A673 (cell line): ENCODE measurements at regions not wholly inside any gene's neighbourhood (a gene's known extent, or its start where the extent isn't known, plus 50 kb on each side); places are given as distances from the start of the nearest gene placed in this dataset.

Experiments used
- BruUV-seq: library from RNA; stranded (reverse); fragments of 400-500 nt; replicated peaks from 2 replicates; lab custom pipeline; 2021; lab: Mats Ljungman, UMichigan
- CTCF ChIA-PET: fragments of 300-600 bp; sonication (Branson Sonifier 250); formaldehyde crosslinking; loops from one replicate; lab custom pipeline; 2022; ENCODE audit warnings: antibody characterized with exemption; lab: Charles Lee
- POLR2A ChIA-PET: fragments of 300-600 bp; sonication (Branson Sonifier 250); formaldehyde crosslinking; loops from one replicate; lab custom pipeline; 2022; ENCODE audit warnings: antibody characterized with exemption; ENCODE audit not compliant: low non-redundant PET; lab: Charles Lee
- DNase-seq: peaks from one replicate; pipeline ENCODE4 v3.0.0-alpha.2; 2015; ENCODE audit warnings: low spot score
- H3K27ac ChIP-seq: fragments of 200-600 bp; sonication (generic); 2 replicates; pipeline ENCODE4 v1.5.1; 2016; ENCODE audit warnings: mixed run types, low read depth, mild to moderate bottlenecking, mixed read lengths, antibody characterized with exemption, low read length; ENCODE audit not compliant: poor library complexity, severe bottlenecking
- H3K27me3 ChIP-seq: fragments of 200-600 bp; sonication (generic); replicated peaks from 2 replicates; pipeline ENCODE4 v1.6.1; 2017; ENCODE audit warnings: mixed run types, low read depth, mild to moderate bottlenecking, mixed read lengths, antibody characterized with exemption, low read length; ENCODE audit not compliant: insufficient read depth, poor library complexity
- H3K36me3 ChIP-seq: fragments of 200-600 bp; sonication (generic); 2 replicates; pipeline ENCODE4 v1.6.1; 2016; ENCODE audit warnings: mixed run types, mild to moderate bottlenecking, mixed read lengths, antibody characterized with exemption, low read length; ENCODE audit not compliant: insufficient read depth, poor library complexity, severe bottlenecking
- H3K4me1 ChIP-seq: fragments of 200-600 bp; sonication (generic); 2 replicates; pipeline ENCODE4 v1.6.1; 2017; ENCODE audit warnings: mixed run types, mild to moderate bottlenecking, mixed read lengths, antibody characterized with exemption, low read length; ENCODE audit not compliant: insufficient read depth, poor library complexity, severe bottlenecking
- H3K4me3 ChIP-seq: fragments of 200-600 bp; sonication (generic); 2 replicates; pipeline ENCODE4 v1.5.1; 2016; ENCODE audit warnings: low read depth, mixed run types, mild to moderate bottlenecking, mixed read lengths, low read length; ENCODE audit not compliant: poor library complexity, severe bottlenecking
- H3K9me3 ChIP-seq: fragments of 200-600 bp; sonication (generic); 2 replicates; pipeline ENCODE4 v1.6.1; 2016; ENCODE audit warnings: mixed run types, low read depth, mild to moderate bottlenecking, mixed read lengths, antibody characterized with exemption, low read length; ENCODE audit not compliant: poor library complexity, severe bottlenecking
- CTCF ChIP-seq: fragments of 300-800, 200-600 bp; sonication (generic); conservative IDR thresholded peaks from 2 replicates; pipeline ENCODE4 v1.5.1; 2017; ENCODE audit warnings: low read depth, mild to moderate bottlenecking, antibody characterized with exemption, low read length, moderate library complexity, mixed read lengths
- EZH2 ChIP-seq: fragments of 200-600 bp; sonication (generic); IDR thresholded peaks from 2 replicates; pipeline ENCODE4 v1.6.1; 2017; ENCODE audit warnings: borderline replicate concordance, low read depth, mild to moderate bottlenecking, mixed read lengths, antibody characterized with exemption, low read length; ENCODE audit not compliant: poor library complexity, severe bottlenecking
- intact Hi-C: fragments of 100-400 bp; cut with micrococcal nuclease; formaldehyde crosslinking; loops from one replicate; pipeline ENCODE4 v1.10.0; 2022; ENCODE audit not compliant: unreplicated experiment

GRCh38 chr1:29416267-29417146 is 180.2 kb downstream of the PTPRU start:
- no peak overlapping the region for H3K4me3 ChIP-seq
- POLR2A ChIA-PET, result no interaction called here
- BruUV-seq, result no TSS peak
- H3K4me1 ChIP-seq, result no peaks in the 10 kb centered on the region
- TF ChIP-seq CTCF (peak; percentile 21; the same call in 1 of the 2 replicates), EZH2 (no peak)
- no peak for DNase-seq
- CTCF ChIA-PET, result interaction anchor here (0.5 kb wide), 1 partner anchor 166 kb away, joined by 5 read pairs; no protein-coding TSS in a partner anchor
- H3K9me3 ChIP-seq, result no peaks in the 10 kb centered on the region
- no peaks in the 10 kb centered on the region for H3K36me3 ChIP-seq
- intact Hi-C loops, result no loop called here
- no peaks in the 10 kb centered on the region for H3K27me3 ChIP-seq
- no peak overlapping the region for H3K27ac ChIP-seq

GRCh38 chr1:29415861-29416260 is 179.5 kb downstream of the PTPRU start:
- ChIA-PET CTCF (no interaction called here), POLR2A (no interaction called here)
- intact Hi-C loops, result no loop called here
- H3K4me3 ChIP-seq, result no peak overlapping the region
- H3K27ac ChIP-seq, result no peak overlapping the region
- H3K36me3 ChIP-seq, result no peaks in the 10 kb centered on the region
- no peak for DNase-seq
- no peaks in the 10 kb centered on the region for H3K4me1 ChIP-seq
- no peak for TF ChIP-seq CTCF
- no peak for TF ChIP-seq EZH2
- no peaks in the 10 kb centered on the region for H3K9me3 ChIP-seq
- no TSS peak for BruUV-seq
- H3K27me3 ChIP-seq, result no peaks in the 10 kb centered on the region

GRCh38 chr1:29415156-29415830 is 179.0 kb downstream of the PTPRU start:
- Histone ChIP-seq H3K27ac (no peak overlapping the region), H3K4me1 (no peaks in the 10 kb centered on the region), H3K4me3 (no peak overlapping the region), H3K9me3 (no peaks in the 10 kb centered on the region), H3K36me3 (no peaks in the 10 kb centered on the region), H3K27me3 (no peaks in the 10 kb centered on the region)
- DNase-seq, result peak; percentile 15
- intact Hi-C loops, result no loop called here
- ChIA-PET POLR2A (no interaction called here), CTCF (no interaction called here)
- no TSS peak for BruUV-seq
- TF ChIP-seq CTCF (0 out of 2 replicates have a peak, but pooled peaks have one; percentile 17), EZH2 (no peak)
